GM23338 (cell line): ENCODE measurements at regions not wholly inside any gene's neighbourhood (a gene's known extent, or its start where the extent isn't known, plus 50 kb on each side); places are given as distances from the start of the nearest gene placed in this dataset.

ENCODE experiments used
- ATAC-seq: fragments of 200-7000 bp; cut with Tn5 transposase; 3 replicates; pipeline ENCODE4 v1.9.1; 2020
- DNase-seq: peaks from one replicate; pipeline ENCODE4 v3.0.0-alpha.2; 2015; ENCODE audit warnings: low spot score
- H2AFZ ChIP-seq: fragments of 200-600 bp; sonication (generic); 2 replicates; pipeline ENCODE4 v1.8.0; 2016; ENCODE audit warnings: antibody characterized with exemption, mild to moderate bottlenecking, moderate library complexity
- H3F3A ChIP-seq: fragments of 200-600 bp; sonication (generic); replicated peaks from 2 replicates; pipeline ENCODE4 v1.8.0; 2017; ENCODE audit warnings: antibody characterized with exemption, mixed run types, low read depth
- H3K27ac ChIP-seq: fragments of 200-600 bp; sonication (generic); 2 replicates; pipeline ENCODE4 v1.6.1; 2016; ENCODE audit warnings: low read depth
- H3K27me3 ChIP-seq: fragments of 200-600 bp; sonication (generic); 2 replicates; pipeline ENCODE4 v1.8.0; 2016; ENCODE audit warnings: mild to moderate bottlenecking, mixed run types, moderate library complexity; ENCODE audit not compliant: insufficient read depth
- H3K36me3 ChIP-seq: fragments of 200-600 bp; sonication (generic); 2 replicates; pipeline ENCODE4 v1.8.0; 2016; ENCODE audit warnings: mild to moderate bottlenecking; ENCODE audit not compliant: insufficient read depth
- H3K4me1 ChIP-seq: fragments of 200-600 bp; sonication (generic); 2 replicates; pipeline ENCODE4 v1.8.0; 2016; ENCODE audit warnings: mild to moderate bottlenecking, moderate library complexity; ENCODE audit not compliant: insufficient read depth
- H3K4me2 ChIP-seq: fragments of 200-600 bp; sonication (generic); 2 replicates; pipeline ENCODE4 v1.7.1; 2017; ENCODE audit warnings: mixed run types
- H3K4me3 ChIP-seq: fragments of 200-600 bp; sonication (generic); 2 replicates; pipeline ENCODE4 v1.6.1; 2016; ENCODE audit warnings: mixed run types
- H3K79me2 ChIP-seq: fragments of 200-600 bp; sonication (generic); replicated peaks from 2 replicates; pipeline ENCODE4 v1.8.0; 2017; ENCODE audit warnings: mild to moderate bottlenecking; ENCODE audit not compliant: insufficient read depth
- H3K9me2 ChIP-seq: fragments of 200-600 bp; sonication (generic); 2 replicates; pipeline ENCODE4 v1.8.0; 2017; ENCODE audit not compliant: insufficient read depth
- H4K20me1 ChIP-seq: fragments of 200-600 bp; sonication (generic); replicated peaks from 2 replicates; pipeline ENCODE4 v1.8.0; 2017; ENCODE audit warnings: mild to moderate bottlenecking; ENCODE audit not compliant: insufficient read depth
- H3K27ac Mint-ChIP-seq: 2 replicates; pipeline ENCODE4 v1.8.0; 2020; ENCODE audit warnings: inconsistent platforms, mild to moderate bottlenecking, moderate library complexity, mixed read lengths
- H3K27me3 Mint-ChIP-seq: 3 replicates; pipeline ENCODE4 v1.8.0; 2022; ENCODE audit warnings: low read depth, mild to moderate bottlenecking, moderate library complexity, mixed read lengths, inconsistent platforms; ENCODE audit not compliant: insufficient read depth, poor library complexity
- H3K36me3 Mint-ChIP-seq: 3 replicates; pipeline ENCODE4 v1.8.0; 2021; ENCODE audit warnings: low read depth, mild to moderate bottlenecking, inconsistent platforms, moderate library complexity, mixed read lengths
- H3K4me1 Mint-ChIP-seq: 3 replicates; pipeline ENCODE4 v1.8.0; 2020; ENCODE audit warnings: mild to moderate bottlenecking, inconsistent platforms, mixed read lengths
- H3K4me3 Mint-ChIP-seq: 3 replicates; pipeline ENCODE4 v1.8.0; 2021; ENCODE audit warnings: moderate library complexity, mild to moderate bottlenecking, inconsistent platforms, mixed read lengths
- H3K9me3 Mint-ChIP-seq: 3 replicates; pipeline ENCODE4 v1.8.0; 2020; ENCODE audit warnings: moderate library complexity, mild to moderate bottlenecking, inconsistent platforms, mixed read lengths
- CREB1 ChIP-seq: fragments of 250-450 bp; sonication (Bioruptor Pico); IDR thresholded peaks from 2 replicates; pipeline ENCODE4 v1.5.0; 2020; ENCODE audit warnings: low read depth, mild to moderate bottlenecking, moderate library complexity
- EZH2 ChIP-seq: fragments of 200-600 bp; sonication (generic); IDR thresholded peaks from one replicate; pipeline ENCODE4 v1.8.0; 2017; ENCODE audit warnings: antibody characterized with exemption, mild to moderate bottlenecking, low read depth; ENCODE audit not compliant: unreplicated experiment
- EZH2phosphoT487 ChIP-seq: fragments of 200-600 bp; sonication (generic); IDR thresholded peaks from one replicate; pipeline ENCODE4 v1.8.1; 2018; ENCODE audit warnings: antibody characterized with exemption; ENCODE audit not compliant: unreplicated experiment
- JUNB ChIP-seq: IDR thresholded peaks from one replicate; pipeline ENCODE4 v1.6.1; 2016; ENCODE audit warnings: antibody characterized with exemption; ENCODE audit not compliant: unreplicated experiment
- NANOG ChIP-seq: IDR thresholded peaks from 2 replicates; pipeline ENCODE4 v1.6.1; 2016; ENCODE audit warnings: antibody characterized with exemption, borderline replicate concordance
- POLR2AphosphoS5 ChIP-seq: IDR thresholded peaks from 2 replicates; pipeline ENCODE4 v1.6.1; 2016; ENCODE audit warnings: antibody characterized with exemption, low read depth
- STAT1 ChIP-seq: IDR thresholded peaks from one replicate; pipeline ENCODE4 v1.6.1; 2016; ENCODE audit warnings: antibody characterized with exemption; ENCODE audit not compliant: unreplicated experiment
- ZNF114 ChIP-seq: fragments of 250-450 bp; sonication (Bioruptor Pico); IDR thresholded peaks from 2 replicates; pipeline ENCODE4 v1.5.0; 2020; ENCODE audit warnings: mild to moderate bottlenecking, moderate library complexity
- TF ChIP-seq, protein P1 (sequence below), 2 experiments: fragments of 200-600 bp in 1 of 2; sonication (generic) in 1 of 2; conservative IDR thresholded peaks; 2 replicates each; pipeline versions ENCODE4 v1.5.1 to v1.6.1; 2016 to 2017; ENCODE audit warnings: antibody characterized with exemption in 2 of 2, low read depth in 2 of 2, mild to moderate bottlenecking in 2 of 2, moderate library complexity in 1 of 2
- TF ChIP-seq, protein P2 (sequence below): fragments of 250-450 bp; sonication (Bioruptor Pico); IDR thresholded peaks from 2 replicates; pipeline ENCODE4 v1.5.0; 2020; ENCODE audit warnings: mild to moderate bottlenecking, moderate library complexity

GRCh38 chr5:57692582-57693487 lies 210.2 kb upstream of the ACTBL2 start:
- H3K27me3 ChIP-seq = no peaks in the 10 kb centered on the region
- no peak for TF ChIP-seq STAT1
- no peak for TF ChIP-seq NANOG
- 0 out of 2 replicates have a peak overlapping the region, but pooled peaks have one; percentile 49 for H2AFZ ChIP-seq
- H3K27ac ChIP-seq = no peak overlapping the region
- no peaks in the 10 kb centered on the region for H3K4me1 ChIP-seq
- ATAC-seq (peak; percentile 73), DNase-seq (peak; percentile 56)
- Mint-ChIP-seq H3K9me3 (no peaks in the 10 kb centered on the region), H3K4me3 (no peak overlapping the region; the same call in 2 of the 3 replicates), H3K27me3 (no peaks in the 10 kb centered on the region), H3K27ac (no peak overlapping the region; the same call in 1 of the 2 replicates), H3K36me3 (no peaks in the 10 kb centered on the region), H3K4me1 (peaks cover 16% of the 10 kb centered on the region)
- no peaks in the 10 kb centered on the region for H4K20me1 ChIP-seq
- H3K4me3 ChIP-seq = no peak overlapping the region
- H3K36me3 ChIP-seq = no peaks in the 10 kb centered on the region; the same call in 1 of the 2 replicates
- H3K9me2 ChIP-seq = peaks cover 4% of the 10 kb centered on the region
- no peaks in the 10 kb centered on the region for H3F3A ChIP-seq
- no peaks in the 10 kb centered on the region for H3K79me2 ChIP-seq
- no peak overlapping the region for H3K4me2 ChIP-seq

DNA sequence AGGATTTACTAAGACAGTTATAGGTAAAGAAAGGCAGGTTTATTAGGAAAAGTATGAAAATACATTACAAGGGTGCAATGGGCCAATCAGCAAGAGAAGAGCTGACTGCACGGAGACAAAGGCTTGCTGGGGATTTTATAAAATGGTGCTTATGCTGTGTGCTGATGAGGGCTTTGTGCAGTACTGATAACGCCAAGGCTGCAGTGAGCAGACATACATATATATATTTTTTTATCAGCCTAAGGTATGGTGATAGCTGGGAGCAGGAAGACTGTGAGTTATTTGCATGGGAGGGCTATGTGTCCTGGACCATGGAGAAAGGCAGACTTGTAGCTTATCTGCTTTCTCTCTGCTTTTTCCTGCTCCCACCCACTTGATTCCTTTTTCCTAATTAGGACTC lies 208.1 kb upstream of the ACTBL2 start:
- Histone ChIP-seq H3K36me3 (no peaks in the 10 kb centered on the region; the same call in 1 of the 2 replicates), H3K9me2 (peaks cover 4% of the 10 kb centered on the region), H3K4me3 (no peak overlapping the region), H3K79me2 (no peaks in the 10 kb centered on the region), H3K4me2 (no peak overlapping the region), H3K27ac (no peak overlapping the region), H3K4me1 (no peaks in the 10 kb centered on the region), H3K27me3 (no peaks in the 10 kb centered on the region), H3F3A (no peaks in the 10 kb centered on the region), H4K20me1 (no peaks in the 10 kb centered on the region), H2AFZ (peak overlapping the region; percentile 61; the same call in 1 of the 2 replicates)
- H3K4me3 Mint-ChIP-seq = no peak overlapping the region
- peaks cover 16% of the 10 kb centered on the region for H3K4me1 Mint-ChIP-seq
- H3K9me3 Mint-ChIP-seq = no peaks in the 10 kb centered on the region
- no peaks in the 10 kb centered on the region for H3K36me3 Mint-ChIP-seq
- DNase-seq (no peak), ATAC-seq (no peak)
- H3K27me3 Mint-ChIP-seq = no peaks in the 10 kb centered on the region
- H3K27ac Mint-ChIP-seq = no peak overlapping the region
- TF ChIP-seq, protein P1, sequence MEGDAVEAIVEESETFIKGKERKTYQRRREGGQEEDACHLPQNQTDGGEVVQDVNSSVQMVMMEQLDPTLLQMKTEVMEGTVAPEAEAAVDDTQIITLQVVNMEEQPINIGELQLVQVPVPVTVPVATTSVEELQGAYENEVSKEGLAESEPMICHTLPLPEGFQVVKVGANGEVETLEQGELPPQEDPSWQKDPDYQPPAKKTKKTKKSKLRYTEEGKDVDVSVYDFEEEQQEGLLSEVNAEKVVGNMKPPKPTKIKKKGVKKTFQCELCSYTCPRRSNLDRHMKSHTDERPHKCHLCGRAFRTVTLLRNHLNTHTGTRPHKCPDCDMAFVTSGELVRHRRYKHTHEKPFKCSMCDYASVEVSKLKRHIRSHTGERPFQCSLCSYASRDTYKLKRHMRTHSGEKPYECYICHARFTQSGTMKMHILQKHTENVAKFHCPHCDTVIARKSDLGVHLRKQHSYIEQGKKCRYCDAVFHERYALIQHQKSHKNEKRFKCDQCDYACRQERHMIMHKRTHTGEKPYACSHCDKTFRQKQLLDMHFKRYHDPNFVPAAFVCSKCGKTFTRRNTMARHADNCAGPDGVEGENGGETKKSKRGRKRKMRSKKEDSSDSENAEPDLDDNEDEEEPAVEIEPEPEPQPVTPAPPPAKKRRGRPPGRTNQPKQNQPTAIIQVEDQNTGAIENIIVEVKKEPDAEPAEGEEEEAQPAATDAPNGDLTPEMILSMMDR (conservative IDR thresholded peaks at IDR 0.05; ENCODE audit: low read depth in 2 of 2) = no peak
- no peak for TF ChIP-seq NANOG
- TF ChIP-seq STAT1 = no peak
- TF ChIP-seq EZH2phosphoT487 = no peak
- TF ChIP-seq CREB1 (CRISPR knock-in tag) = no peak
- TF ChIP-seq POLR2AphosphoS5 = no peak
- no peak for TF ChIP-seq ZNF114
- no peak for TF ChIP-seq EZH2
- no peak for TF ChIP-seq JUNB
- TF ChIP-seq, protein P2, sequence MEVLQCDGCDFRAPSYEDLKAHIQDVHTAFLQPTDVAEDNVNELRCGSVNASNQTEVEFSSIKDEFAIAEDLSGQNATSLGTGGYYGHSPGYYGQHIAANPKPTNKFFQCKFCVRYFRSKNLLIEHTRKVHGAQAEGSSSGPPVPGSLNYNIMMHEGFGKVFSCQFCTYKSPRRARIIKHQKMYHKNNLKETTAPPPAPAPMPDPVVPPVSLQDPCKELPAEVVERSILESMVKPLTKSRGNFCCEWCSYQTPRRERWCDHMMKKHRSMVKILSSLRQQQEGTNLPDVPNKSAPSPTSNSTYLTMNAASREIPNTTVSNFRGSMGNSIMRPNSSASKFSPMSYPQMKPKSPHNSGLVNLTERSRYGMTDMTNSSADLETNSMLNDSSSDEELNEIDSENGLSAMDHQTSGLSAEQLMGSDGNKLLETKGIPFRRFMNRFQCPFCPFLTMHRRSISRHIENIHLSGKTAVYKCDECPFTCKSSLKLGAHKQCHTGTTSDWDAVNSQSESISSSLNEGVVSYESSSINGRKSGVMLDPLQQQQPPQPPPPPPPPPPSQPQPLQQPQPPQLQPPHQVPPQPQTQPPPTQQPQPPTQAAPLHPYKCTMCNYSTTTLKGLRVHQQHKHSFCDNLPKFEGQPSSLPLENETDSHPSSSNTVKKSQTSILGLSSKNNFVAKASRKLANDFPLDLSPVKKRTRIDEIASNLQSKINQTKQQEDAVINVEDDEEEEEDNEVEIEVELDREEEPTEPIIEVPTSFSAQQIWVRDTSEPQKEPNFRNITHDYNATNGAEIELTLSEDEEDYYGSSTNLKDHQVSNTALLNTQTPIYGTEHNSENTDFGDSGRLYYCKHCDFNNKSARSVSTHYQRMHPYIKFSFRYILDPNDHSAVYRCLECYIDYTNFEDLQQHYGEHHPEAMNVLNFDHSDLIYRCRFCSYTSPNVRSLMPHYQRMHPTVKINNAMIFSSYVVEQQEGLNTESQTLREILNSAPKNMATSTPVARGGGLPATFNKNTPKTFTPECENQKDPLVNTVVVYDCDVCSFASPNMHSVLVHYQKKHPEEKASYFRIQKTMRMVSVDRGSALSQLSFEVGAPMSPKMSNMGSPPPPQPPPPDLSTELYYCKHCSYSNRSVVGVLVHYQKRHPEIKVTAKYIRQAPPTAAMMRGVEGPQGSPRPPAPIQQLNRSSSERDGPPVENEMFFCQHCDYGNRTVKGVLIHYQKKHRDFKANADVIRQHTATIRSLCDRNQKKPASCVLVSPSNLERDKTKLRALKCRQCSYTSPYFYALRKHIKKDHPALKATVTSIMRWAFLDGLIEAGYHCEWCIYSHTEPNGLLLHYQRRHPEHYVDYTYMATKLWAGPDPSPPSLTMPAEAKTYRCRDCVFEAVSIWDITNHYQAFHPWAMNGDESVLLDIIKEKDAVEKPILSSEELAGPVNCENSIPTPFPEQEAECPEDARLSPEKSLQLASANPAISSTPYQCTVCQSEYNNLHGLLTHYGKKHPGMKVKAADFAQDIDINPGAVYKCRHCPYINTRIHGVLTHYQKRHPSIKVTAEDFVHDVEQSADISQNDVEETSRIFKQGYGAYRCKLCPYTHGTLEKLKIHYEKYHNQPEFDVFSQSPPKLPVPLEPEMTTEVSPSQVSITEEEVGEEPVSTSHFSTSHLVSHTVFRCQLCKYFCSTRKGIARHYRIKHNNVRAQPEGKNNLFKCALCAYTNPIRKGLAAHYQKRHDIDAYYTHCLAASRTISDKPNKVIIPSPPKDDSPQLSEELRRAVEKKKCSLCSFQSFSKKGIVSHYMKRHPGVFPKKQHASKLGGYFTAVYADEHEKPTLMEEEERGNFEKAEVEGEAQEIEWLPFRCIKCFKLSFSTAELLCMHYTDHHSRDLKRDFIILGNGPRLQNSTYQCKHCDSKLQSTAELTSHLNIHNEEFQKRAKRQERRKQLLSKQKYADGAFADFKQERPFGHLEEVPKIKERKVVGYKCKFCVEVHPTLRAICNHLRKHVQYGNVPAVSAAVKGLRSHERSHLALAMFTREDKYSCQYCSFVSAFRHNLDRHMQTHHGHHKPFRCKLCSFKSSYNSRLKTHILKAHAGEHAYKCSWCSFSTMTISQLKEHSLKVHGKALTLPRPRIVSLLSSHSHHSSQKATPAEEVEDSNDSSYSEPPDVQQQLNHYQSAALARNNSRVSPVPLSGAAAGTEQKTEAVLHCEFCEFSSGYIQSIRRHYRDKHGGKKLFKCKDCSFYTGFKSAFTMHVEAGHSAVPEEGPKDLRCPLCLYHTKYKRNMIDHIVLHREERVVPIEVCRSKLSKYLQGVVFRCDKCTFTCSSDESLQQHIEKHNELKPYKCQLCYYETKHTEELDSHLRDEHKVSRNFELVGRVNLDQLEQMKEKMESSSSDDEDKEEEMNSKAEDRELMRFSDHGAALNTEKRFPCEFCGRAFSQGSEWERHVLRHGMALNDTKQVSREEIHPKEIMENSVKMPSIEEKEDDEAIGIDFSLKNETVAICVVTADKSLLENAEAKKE (CRISPR knock-in tag) = no peak
